BJ (cell line): ENCODE measurements at regions not wholly inside any gene's neighbourhood (a gene's known extent, or its start where the extent isn't known, plus 50 kb on each side); places are given as distances from the start of the nearest gene placed in this dataset.
"Not testable (repeated sequence)": the region's sequence is repeated elsewhere in the genome, so short reads cannot be mapped to it uniquely, and the experiment has no call there.

ENCODE experiments used
- CTCF ChIA-PET: fragments of 350-600 bp; formaldehyde crosslinking; extraction: SDS; loops from one replicate; lab custom pipeline; 2021; ENCODE audit warnings: antibody characterized with exemption, inconsistent platforms; lab: Yijun Ruan, JAX
- POLR2A ChIA-PET: fragments of 300-600 bp; sonication (Branson Sonifier 250); formaldehyde crosslinking; extraction: SDS; loops from one replicate; lab custom pipeline; 2021; ENCODE audit warnings: antibody characterized with exemption; lab: Charles Lee
- DNase-seq: peaks from one replicate; pipeline ENCODE4 v3.0.0-alpha.2; 2011; ENCODE audit warnings: low read depth
- H3K27me3 ChIP-seq: 2 replicates; pipeline ENCODE4 v1.6.0; 2011; ENCODE audit warnings: low read length; ENCODE audit not compliant: control insufficient read depth, insufficient read depth
- H3K36me3 ChIP-seq: 2 replicates; pipeline ENCODE4 v1.5.1; 2011; ENCODE audit warnings: low read length; ENCODE audit not compliant: control insufficient read depth, insufficient read depth
- H3K4me3 ChIP-seq: 2 replicates; pipeline ENCODE4 v1.5.1; 2011; ENCODE audit warnings: low read depth, mild to moderate bottlenecking, control low read depth, low read length
- TF ChIP-seq, protein P1 (sequence below): IDR thresholded peaks from 2 replicates; pipeline ENCODE4 v1.5.1; 2011; ENCODE audit warnings: low read depth, mild to moderate bottlenecking, control low read depth, inconsistent platforms, low read length, moderate library complexity; ENCODE audit not compliant: insufficient read depth

- TF ChIP-seq, protein P1, sequence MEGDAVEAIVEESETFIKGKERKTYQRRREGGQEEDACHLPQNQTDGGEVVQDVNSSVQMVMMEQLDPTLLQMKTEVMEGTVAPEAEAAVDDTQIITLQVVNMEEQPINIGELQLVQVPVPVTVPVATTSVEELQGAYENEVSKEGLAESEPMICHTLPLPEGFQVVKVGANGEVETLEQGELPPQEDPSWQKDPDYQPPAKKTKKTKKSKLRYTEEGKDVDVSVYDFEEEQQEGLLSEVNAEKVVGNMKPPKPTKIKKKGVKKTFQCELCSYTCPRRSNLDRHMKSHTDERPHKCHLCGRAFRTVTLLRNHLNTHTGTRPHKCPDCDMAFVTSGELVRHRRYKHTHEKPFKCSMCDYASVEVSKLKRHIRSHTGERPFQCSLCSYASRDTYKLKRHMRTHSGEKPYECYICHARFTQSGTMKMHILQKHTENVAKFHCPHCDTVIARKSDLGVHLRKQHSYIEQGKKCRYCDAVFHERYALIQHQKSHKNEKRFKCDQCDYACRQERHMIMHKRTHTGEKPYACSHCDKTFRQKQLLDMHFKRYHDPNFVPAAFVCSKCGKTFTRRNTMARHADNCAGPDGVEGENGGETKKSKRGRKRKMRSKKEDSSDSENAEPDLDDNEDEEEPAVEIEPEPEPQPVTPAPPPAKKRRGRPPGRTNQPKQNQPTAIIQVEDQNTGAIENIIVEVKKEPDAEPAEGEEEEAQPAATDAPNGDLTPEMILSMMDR = no peak
- ChIA-PET POLR2A (no interaction called here), CTCF (no interaction called here)
- no peak overlapping the region for H3K4me3 ChIP-seq
- DNase-seq = no peak
- no peaks in the 10 kb centered on the region for H3K27me3 ChIP-seq
- H3K36me3 ChIP-seq = no peaks in the 10 kb centered on the region
These were observed 277.9 kb upstream of the NR2F2 start for GRCh38 chr15:96052572-96053030.

DNA sequence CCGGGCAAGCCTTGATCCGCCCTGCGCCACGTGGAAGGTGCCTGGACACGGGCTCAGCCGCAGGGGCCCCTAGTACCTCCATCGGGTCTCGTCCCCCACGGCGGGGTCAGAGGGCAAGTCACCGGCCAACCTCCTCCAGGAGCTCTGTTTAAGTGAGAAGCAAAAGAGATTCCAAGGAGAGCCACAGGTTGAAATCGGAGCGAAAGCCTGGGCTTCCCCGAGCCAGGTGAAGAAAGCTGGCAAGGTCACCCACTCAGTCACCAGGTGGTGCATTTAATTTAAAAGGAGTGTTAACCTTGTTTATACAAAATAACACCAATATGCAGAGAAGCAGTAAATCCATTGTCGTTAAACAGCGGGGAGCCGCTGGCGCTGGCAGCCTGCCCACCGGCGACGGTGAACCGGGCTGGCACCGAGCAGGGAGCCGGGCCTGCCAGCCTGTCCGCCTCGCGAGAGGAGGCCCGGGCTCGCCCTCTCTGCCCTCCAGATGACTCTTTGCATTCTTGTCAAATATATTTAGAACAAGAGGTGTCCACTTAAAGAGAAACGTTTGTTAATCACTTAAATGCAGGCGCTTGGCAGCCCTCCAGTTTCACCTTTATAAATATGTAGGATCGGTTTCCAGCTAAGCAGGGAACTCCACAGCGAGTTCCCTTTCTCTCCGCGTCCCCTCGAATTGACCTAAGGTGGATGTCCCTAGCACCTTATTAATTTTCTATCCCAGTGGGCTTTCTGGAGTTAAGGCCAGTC, 277.3 kb upstream of the NR2F2 start:
- H3K4me3 ChIP-seq = no peak overlapping the region
- POLR2A ChIA-PET = no interaction called here
- TF ChIP-seq, protein P1 = no peak

DNA sequence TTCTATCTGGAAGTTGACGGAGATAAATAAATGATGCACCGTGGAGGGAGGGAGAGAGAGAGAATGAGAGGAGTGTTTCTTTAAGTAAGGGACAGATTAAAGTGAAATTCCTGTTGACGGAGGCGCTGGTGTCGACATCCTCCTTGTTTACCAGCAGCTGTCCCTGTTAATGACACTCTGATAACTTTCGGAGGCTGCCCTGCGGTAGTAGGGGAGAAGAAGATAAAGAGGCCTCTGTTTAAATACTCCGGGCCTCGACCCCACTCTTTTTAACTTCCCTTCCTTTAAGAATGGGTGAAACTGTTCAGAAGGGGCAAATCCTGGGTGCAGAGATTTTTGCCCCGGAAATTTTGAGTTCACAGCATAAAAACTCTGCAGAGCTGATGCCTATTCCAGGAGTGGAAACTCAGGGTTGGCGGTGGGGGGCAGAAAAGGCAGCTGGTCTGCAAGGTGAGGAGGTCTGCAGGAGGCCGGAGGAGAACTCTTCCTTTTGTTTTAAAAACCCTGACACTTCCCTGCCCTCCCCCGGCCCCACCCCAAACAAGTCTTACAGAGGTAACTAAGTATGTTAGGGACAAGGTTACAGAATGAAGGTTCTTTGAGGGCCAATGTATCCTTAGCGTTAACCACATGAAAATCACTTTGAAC, 276.6 kb upstream of the NR2F2 start:
- ChIA-PET CTCF (interaction anchor here (0.5 kb wide), 1 partner anchor 119 kb away, joined by 3 read pairs; no protein-coding TSS in a partner anchor), POLR2A (no interaction called here)
- no peak overlapping the region for H3K4me3 ChIP-seq
- no peak for DNase-seq
- TF ChIP-seq, protein P1 = no peak
- H3K36me3 ChIP-seq = no peaks in the 10 kb centered on the region
- no peaks in the 10 kb centered on the region for H3K27me3 ChIP-seq

More for the DNA sequence above, 277.3 kb upstream of the NR2F2 start:
- H3K36me3 ChIP-seq = no peaks in the 10 kb centered on the region
- no peaks in the 10 kb centered on the region for H3K27me3 ChIP-seq
- DNase-seq = no peak
- CTCF ChIA-PET = no interaction called here

DNA sequence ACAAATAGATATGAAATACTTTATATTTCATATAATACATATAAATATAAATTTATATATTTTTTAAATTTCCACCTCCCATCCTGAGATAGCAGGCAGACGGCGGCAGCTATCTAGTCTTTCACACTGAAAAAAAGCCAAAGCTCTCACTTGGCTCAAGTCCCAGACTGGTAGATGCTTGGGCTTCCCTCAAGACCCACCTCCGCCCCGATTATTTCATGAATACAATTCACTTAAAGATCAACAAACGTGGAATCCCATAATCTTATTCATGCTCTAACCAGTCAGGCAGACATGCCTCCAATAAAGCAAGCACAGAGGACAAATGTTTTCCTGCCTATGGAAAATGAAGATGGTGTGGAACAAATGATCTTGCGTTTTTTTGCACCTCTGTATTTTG, 275.9 kb upstream of the NR2F2 start:
- no peak for DNase-seq
- CTCF ChIA-PET = no interaction called here
- POLR2A ChIA-PET = no interaction called here
- Histone ChIP-seq H3K27me3 (no peaks in the 10 kb centered on the region), H3K36me3 (no peaks in the 10 kb centered on the region), H3K4me3 (no peak overlapping the region)
- TF ChIP-seq, protein P1 = no peak

DNA sequence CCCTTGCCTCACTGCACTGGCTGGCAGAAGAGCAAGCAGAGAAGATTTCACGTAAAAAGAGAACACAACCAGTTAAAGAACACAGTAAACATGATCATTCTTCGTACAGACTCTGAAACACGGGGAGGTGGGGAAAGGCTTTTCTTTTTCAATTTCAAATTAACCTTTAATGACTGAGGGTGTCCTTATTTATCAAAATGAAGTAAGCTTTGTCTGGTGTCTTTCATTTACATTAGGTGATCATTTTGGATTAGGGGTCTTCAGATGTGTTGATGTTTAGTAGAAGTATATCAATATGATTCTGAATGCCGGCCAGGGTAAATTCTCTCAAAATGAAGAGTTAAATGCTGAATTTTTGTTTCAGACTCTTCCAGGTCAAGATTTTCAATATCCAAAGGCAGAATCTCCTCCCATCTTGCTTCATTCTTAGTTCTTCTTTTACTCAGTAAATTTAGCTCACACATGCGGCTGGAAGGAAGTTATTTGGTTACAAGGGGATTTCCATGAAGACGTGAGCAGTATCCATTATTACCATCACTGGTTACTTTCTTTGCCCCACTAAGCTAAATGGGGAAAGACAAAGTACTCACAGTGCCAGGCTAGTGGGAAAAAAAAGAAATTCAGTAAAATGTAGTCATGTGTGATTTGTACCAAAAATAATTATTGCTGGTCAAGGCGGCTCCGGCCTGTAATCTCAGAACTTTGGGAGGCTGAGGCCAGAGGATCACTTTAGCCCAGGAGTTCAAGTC, 272.2 kb upstream of the NR2F2 start:
- H3K36me3 ChIP-seq = no peaks in the 10 kb centered on the region
- TF ChIP-seq, protein P1 = no peak
- CTCF ChIA-PET = interaction anchor here (1.5 kb wide), 1 partner anchor 10 kb away, joined by 3 read pairs; no protein-coding TSS in a partner anchor
- POLR2A ChIA-PET = no interaction called here
- no peak for DNase-seq
- no peak overlapping the region for H3K4me3 ChIP-seq
- no peaks in the 10 kb centered on the region for H3K27me3 ChIP-seq

GRCh38 chr15:96058852-96059103, 271.7 kb upstream of the NR2F2 start:
- CTCF ChIA-PET = interaction anchor here (1.5 kb wide), 1 partner anchor 11 kb away, joined by 3 read pairs; no protein-coding TSS in a partner anchor
- H3K4me3 ChIP-seq, POLR2A ChIA-PET: not testable (repeated sequence)

GRCh38 chr15:96060591-96060990, 269.9 kb upstream of the NR2F2 start:
- POLR2A ChIA-PET, DNase-seq, H3K36me3 ChIP-seq, H3K4me3 ChIP-seq, CTCF ChIA-PET, H3K27me3 ChIP-seq: not testable (repeated sequence)

More at GRCh38 chr15:96058852-96059103, 271.7 kb upstream of the NR2F2 start:
- H3K27me3 ChIP-seq, H3K36me3 ChIP-seq, DNase-seq: not testable (repeated sequence)
